DLD1 (cell line): ENCODE measurements at regions not wholly inside any gene's neighbourhood (a gene's known extent, or its start where the extent isn't known, plus 50 kb on each side); places are given as distances from the start of the nearest gene placed in this dataset.

Source experiments
- in situ Hi-C: cut with HindIII; loops from 2 replicates; pipeline ENCODE4 v1.10.0; 2017; ENCODE audit warnings: low sequenced_read_pairs

- in situ Hi-C loops: no loop called here
Measured at GRCh38 chr11:19482319-19483100, 230.1 kb upstream of the NAV2 start.

- in situ Hi-C loops: no loop called here
Measured at GRCh38 chr11:19480540-19480939, 232.1 kb upstream of the NAV2 start.

GRCh38 chr11:19478891-19479290 is 233.7 kb upstream of the NAV2 start:
- in situ Hi-C loops: no loop called here

GRCh38 chr11:19474954-19475721 is 234.4 kb upstream of the E2F8 start:
- in situ Hi-C loops: no loop called here

- in situ Hi-C loops: no loop called here
Measured at GRCh38 chr11:19474211-19474610, 233.5 kb upstream of the E2F8 start.

GRCh38 chr11:19472679-19473078 is 231.9 kb upstream of the E2F8 start:
- in situ Hi-C loops: no loop called here

- in situ Hi-C loops: no loop called here
Measured at GRCh38 chr11:19467904-19468303, 227.2 kb upstream of the E2F8 start.

GRCh38 chr11:19466314-19466713 is 225.6 kb upstream of the E2F8 start:
- in situ Hi-C loops: no loop called here

GRCh38 chr11:19463976-19464375 is 223.2 kb upstream of the E2F8 start:
- in situ Hi-C loops: no loop called here

- in situ Hi-C loops: no loop called here
Measured at GRCh38 chr11:19460718-19461405, 220.1 kb upstream of the E2F8 start.

- in situ Hi-C loops: no loop called here
Measured at GRCh38 chr11:19459240-19459639, 218.5 kb upstream of the E2F8 start.

GRCh38 chr11:19458721-19459120 is 218.0 kb upstream of the E2F8 start:
- in situ Hi-C loops: no loop called here

- in situ Hi-C loops: no loop called here
Measured at GRCh38 chr11:19458231-19458630, 217.5 kb upstream of the E2F8 start.

GRCh38 chr11:19455731-19456130 is 215.0 kb upstream of the E2F8 start:
- in situ Hi-C loops: no loop called here

GRCh38 chr11:19453651-19454257 is 213.0 kb upstream of the E2F8 start:
- in situ Hi-C loops: no loop called here

GRCh38 chr11:19451609-19452008 is 210.9 kb upstream of the E2F8 start:
- in situ Hi-C loops: no loop called here

- in situ Hi-C loops: no loop called here
Measured at GRCh38 chr11:19450282-19450681, 209.5 kb upstream of the E2F8 start.

- in situ Hi-C loops: no loop called here
Measured at GRCh38 chr11:19448651-19449050, 207.9 kb upstream of the E2F8 start.

- in situ Hi-C loops: no loop called here
Measured at GRCh38 chr11:19447150-19447566, 206.4 kb upstream of the E2F8 start.

GRCh38 chr11:19445771-19446170 is 205.0 kb upstream of the E2F8 start:
- in situ Hi-C loops: no loop called here

- in situ Hi-C loops: no loop called here
Measured at GRCh38 chr11:19444231-19444630, 203.5 kb upstream of the E2F8 start.
